ENCODE measurements at regions not wholly inside any gene's neighbourhood (a gene's known extent, or its start where the extent isn't known, plus 50 kb on each side); places are given as distances from the start of the nearest gene placed in this dataset.

DNA sequence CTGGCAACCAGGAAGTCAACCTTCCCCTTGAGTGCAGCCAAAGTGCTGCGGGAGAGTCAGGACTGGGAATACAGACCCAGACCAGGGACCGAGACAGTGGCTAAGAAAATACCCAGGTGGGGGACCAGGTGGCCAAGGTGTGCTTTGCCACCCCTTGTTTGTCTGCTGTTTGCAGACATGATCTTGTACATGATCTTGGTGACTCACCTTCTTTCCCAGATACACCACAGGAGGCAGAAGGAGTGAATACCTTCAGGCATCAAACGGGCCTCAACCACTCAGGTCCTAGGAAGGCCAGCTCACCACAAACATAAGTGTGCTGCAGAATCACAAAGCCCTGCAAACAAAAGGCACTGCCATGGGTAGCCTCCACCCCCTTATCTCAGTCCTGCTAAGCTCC is 62.0 kb downstream of the CNGA2 start:
- DNase-seq (ENCODE audit: low spot score), result no peak

DNA sequence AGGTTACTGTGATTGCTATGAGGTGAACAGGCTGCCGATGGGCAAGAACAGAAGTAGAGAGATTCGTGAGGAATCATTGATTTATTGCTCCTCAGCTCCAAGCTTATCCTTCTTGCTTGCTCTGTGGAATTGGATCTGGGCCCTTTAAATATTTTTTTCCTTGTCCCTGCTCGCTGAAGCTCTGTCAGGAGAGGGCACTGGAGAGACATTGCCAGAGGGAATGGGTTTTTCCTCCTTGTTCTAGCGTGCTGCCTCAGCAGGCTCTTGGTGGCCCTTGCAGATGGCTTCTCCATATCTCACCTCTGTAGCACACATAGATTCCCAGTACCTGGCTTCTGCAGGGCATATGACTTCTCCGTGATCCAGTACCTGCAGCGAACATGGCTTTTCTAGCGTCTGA is 67.4 kb downstream of the CNGA2 start:
- no peak for DNase-seq (ENCODE audit: low spot score)

More for the DNA sequence above, 62.0 kb downstream of the CNGA2 start:
- no peak for ATAC-seq

GRCh38 chrX:151806967-151807540 is 72.5 kb downstream of the CNGA2 start:
- no peak for DNase-seq (ENCODE audit: low spot score)
- ATAC-seq, result no peak

More for the DNA sequence above, 67.4 kb downstream of the CNGA2 start:
- ATAC-seq, result peak; percentile 52

DNA sequence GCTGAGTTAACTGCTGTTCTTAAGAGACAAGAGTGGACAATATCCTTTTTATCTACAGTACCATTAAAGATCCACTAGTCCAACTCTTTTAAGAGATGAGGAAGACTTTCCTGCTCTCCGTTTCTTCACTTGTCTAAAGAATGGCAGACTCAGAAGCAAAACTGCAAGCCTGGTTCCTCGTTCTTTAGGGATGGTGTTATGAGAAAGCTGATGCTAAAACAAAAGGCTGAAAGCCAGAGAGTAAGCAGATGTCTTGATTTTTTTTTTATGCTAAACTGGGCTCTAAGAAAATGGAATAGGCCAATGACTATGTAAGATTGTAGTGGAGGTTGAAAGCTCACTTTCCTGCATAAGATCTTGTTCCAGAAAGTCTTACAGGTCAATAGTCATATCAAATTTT is 78.1 kb downstream of the CNGA2 start:
- ATAC-seq (no peak), DNase-seq (ENCODE audit: low spot score) (no peak)

DNA sequence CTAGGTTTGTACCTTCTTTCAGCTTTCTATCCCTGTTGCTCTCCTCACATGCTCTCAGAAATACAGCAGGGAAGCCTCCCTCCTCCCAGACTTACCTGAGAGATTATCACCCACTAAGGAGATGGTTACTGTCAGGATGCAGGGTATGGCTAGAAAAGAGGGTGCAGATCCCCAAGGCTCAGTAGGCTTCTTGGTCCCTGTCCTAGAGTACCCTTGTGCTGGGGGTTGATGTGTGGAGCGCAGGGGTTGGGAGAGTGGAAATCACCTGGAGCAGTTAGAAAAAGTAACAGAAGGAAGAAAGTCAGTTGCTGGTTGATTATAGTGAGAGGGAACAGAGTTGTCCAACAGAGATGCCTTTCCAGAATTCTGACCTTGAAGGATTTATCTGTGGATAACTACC is 80.2 kb downstream of the CNGA2 start:
- DNase-seq (ENCODE audit: low spot score), result no peak
- no peak for ATAC-seq

- ATAC-seq (no peak), DNase-seq (ENCODE audit: low spot score) (no peak)
These were observed 80.9 kb downstream of the CNGA2 start for GRCh38 chrX:151815398-151815797.

DNA sequence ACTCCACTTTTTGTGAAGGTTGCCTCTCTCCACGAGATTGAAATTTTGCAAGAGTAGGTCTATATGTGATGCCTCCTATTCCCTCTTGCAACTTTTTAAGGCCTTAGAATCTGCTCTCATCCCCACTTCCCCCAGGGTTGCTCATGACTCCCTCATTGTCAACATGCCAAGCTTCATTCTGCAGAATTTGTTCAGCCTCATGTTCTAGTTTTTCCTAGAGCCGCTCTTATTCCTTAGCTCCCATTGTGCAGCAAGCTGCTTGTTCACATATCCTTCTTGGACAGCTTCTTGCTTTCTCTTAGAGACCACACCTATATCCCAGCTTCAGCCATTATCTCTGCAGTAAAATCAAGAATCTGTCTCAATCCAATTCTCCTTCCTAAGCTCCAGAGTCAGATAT is 82.4 kb downstream of the CNGA2 start:
- ATAC-seq (no peak), DNase-seq (ENCODE audit: low spot score) (no peak)

DNA sequence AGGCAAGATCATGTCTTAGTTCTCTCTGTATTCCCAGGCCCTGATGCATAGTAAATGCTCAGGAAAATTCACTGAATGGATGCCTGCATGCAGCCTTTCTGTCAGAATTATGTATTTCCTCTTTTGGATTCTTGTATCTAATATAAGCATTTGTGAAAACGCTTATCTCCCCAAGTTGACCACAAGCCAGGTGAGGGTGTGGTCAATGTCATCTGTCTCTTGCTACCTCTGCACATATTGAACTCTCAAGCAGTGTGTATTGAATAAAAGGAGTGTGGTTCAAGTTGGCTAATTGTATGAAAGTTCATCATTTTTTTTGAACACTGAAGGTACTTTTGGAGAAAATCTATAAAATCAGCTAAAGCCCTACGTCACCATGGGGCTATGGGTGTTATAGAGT is 84.3 kb downstream of the CNGA2 start:
- ATAC-seq, result no peak
- DNase-seq (ENCODE audit: low spot score), result no peak

GRCh38 chrX:151821226-151821625 is 86.7 kb downstream of the CNGA2 start:
- ATAC-seq (no peak), DNase-seq (ENCODE audit: low spot score) (no peak)

DNA sequence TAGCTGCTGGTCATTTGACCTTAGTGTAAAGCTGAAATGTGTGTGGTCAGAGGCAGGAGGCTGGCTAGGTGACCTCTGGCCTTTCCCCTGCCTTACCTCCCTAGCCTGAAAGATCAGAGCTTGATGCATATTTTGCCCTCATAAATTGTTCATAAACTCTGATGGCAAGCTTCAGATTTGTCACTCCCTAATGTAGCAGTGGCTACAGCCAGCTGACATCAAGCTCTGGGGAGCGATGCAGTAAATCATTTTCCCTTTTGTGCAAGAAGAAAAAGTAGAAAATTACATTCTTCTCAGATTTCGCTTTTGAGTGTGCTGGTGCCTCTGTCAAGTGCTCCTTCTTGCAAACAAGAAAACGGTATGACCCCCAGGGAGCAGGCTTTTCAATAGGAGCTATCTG is 87.7 kb upstream of the MAGEA4 start:
- DNase-seq (ENCODE audit: low spot score) (no peak), ATAC-seq (no peak)

DNA sequence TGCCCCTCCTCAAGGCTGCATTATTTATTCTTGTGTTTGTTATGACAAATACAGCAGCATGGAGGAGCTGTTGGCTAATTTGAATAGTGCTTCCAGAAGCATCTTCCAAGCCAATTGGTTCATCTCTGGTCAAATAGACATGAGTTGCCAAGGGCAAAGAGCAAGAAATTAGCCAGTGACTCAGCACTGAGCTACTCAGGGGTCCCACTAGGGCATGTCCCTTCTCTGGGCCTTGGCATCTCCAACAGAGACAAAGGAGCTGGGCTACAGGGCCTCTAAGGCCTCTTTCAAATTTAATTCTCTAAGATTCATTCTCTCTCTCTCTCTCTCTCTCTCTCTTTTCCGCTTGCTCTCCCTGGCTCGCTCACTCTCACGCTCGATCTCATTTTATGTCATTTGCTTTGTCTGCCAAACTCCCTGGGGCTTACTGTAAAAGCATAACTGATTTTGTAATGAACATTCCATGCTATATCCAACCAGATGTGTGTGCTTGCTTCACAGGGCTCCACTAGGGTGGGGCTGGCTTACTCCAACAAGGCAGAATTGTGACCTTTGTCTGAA is 86.7 kb upstream of the MAGEA4 start:
- ATAC-seq (peak; percentile 31), DNase-seq (ENCODE audit: low spot score) (no peak)

- ATAC-seq (no peak), DNase-seq (ENCODE audit: low spot score) (no peak)
These were observed 84.1 kb upstream of the MAGEA4 start for GRCh38 chrX:151828439-151829080.

- no peak for DNase-seq (ENCODE audit: low spot score)
- ATAC-seq, result no peak
These were observed 81.8 kb upstream of the MAGEA4 start for GRCh38 chrX:151830911-151831310.

GRCh38 chrX:151852294-151852693 is 60.4 kb upstream of the MAGEA4 start:
- ATAC-seq, result no peak
- DNase-seq (ENCODE audit: low spot score), result no peak

DNA sequence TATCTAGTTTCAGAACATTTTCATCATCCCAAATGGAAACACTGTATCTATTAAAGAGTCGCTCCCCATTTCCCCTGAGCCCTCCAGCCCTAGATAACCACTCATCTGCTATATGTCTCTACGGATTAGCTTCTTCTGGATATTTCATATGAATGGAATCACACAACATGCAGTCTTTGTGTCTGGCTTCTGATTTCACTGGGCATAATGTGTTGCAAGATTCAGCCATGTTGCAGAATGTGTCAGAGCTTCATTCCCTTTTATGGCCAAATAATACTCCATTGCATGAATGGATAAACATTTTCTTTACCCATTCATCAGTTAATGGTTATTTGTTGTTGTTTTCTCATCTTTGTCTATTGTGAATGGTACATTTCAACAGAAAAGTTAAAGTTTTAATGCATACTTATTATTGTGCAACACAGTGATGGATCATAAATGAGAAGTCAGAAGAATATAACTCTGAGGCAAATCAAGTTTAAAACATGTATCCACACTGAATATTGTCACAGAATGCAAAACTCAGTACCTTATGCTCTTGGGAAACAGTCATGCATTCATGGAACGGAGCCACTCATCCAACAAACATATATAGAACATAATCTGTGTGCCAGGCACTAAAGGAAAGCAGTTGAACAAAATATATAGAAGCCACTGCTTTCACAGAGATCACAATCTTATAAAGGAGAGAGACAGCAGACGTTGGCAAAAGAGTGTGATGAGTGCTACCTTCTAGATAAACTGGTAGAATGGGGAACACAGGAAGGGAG is 57.8 kb upstream of the MAGEA4 start:
- DNase-seq (ENCODE audit: low spot score) (no peak), ATAC-seq (no peak)

GRCh38 chrX:151859481-151859880 is 53.2 kb upstream of the MAGEA4 start:
- no peak for DNase-seq (ENCODE audit: low spot score)
- no peak for ATAC-seq

- no peak for DNase-seq (ENCODE audit: low spot score)
- ATAC-seq, result no peak
These were observed 51.9 kb upstream of the MAGEA4 start for GRCh38 chrX:151860827-151861226.

Data from left lobe of liver (tissue), 2 donors.